Glutamatergic neuron (in vitro differentiated cells): ENCODE measurements at regions not wholly inside any gene's neighbourhood (a gene's known extent, or its start where the extent isn't known, plus 50 kb on each side); places are given as distances from the start of the nearest gene placed in this dataset.

Experiments used
- DNase-seq: peaks from one replicate; pipeline ENCODE4 v3.0.0; 2022
- H3K27ac Mint-ChIP-seq: one replicate; pipeline ENCODE4 v1.8.0; 2020; ENCODE audit warnings: mild to moderate bottlenecking, mixed read lengths, inconsistent platforms; ENCODE audit not compliant: unreplicated experiment
- H3K27me3 Mint-ChIP-seq: one replicate; pipeline ENCODE4 v1.8.0; 2020; ENCODE audit warnings: mild to moderate bottlenecking, moderate library complexity, mixed read lengths, inconsistent platforms; ENCODE audit not compliant: unreplicated experiment
- H3K36me3 Mint-ChIP-seq: one replicate; pipeline ENCODE4 v1.8.0; 2020; ENCODE audit warnings: mild to moderate bottlenecking, mixed read lengths, inconsistent platforms; ENCODE audit not compliant: unreplicated experiment
- H3K4me1 Mint-ChIP-seq: one replicate; pipeline ENCODE4 v1.8.0; 2020; ENCODE audit warnings: mild to moderate bottlenecking, low read depth, mixed read lengths, inconsistent platforms; ENCODE audit not compliant: unreplicated experiment
- H3K4me3 Mint-ChIP-seq: one replicate; pipeline ENCODE4 v1.8.0; 2020; ENCODE audit warnings: mild to moderate bottlenecking, mixed read lengths, inconsistent platforms; ENCODE audit not compliant: unreplicated experiment
- H3K9me3 Mint-ChIP-seq: one replicate; pipeline ENCODE4 v1.8.0; 2020; ENCODE audit warnings: mild to moderate bottlenecking, moderate library complexity, mixed read lengths, inconsistent platforms; ENCODE audit not compliant: unreplicated experiment
- CTCF ChIP-seq: fragments of 200-600 bp; sonication (generic); IDR thresholded peaks from one replicate; pipeline ENCODE4 v1.5.0; 2021; ENCODE audit not compliant: partially characterized antibody, unreplicated experiment

GRCh38 chr12:125530201-125530600, 465.0 kb downstream of the AACS start:
- DNase-seq, result no peak
- Mint-ChIP-seq H3K4me3 (no peak overlapping the region), H3K27ac (no peak overlapping the region), H3K9me3 (no peaks in the 10 kb centered on the region), H3K36me3 (no peaks in the 10 kb centered on the region), H3K27me3 (no peaks in the 10 kb centered on the region), H3K4me1 (peaks cover 2% of the 10 kb centered on the region)
- no peak for TF ChIP-seq CTCF

- no peak for TF ChIP-seq CTCF
- H3K4me3 Mint-ChIP-seq, result no peak overlapping the region
- no peaks in the 10 kb centered on the region for H3K27me3 Mint-ChIP-seq
- no peak for DNase-seq
- H3K36me3 Mint-ChIP-seq, result no peaks in the 10 kb centered on the region
- no peaks in the 10 kb centered on the region for H3K9me3 Mint-ChIP-seq
- no peak overlapping the region for H3K27ac Mint-ChIP-seq
- H3K4me1 Mint-ChIP-seq, result peaks cover 2% of the 10 kb centered on the region
Measured at GRCh38 chr12:125530876-125531275, 465.6 kb downstream of the AACS start.

- no peaks in the 10 kb centered on the region for H3K9me3 Mint-ChIP-seq
- TF ChIP-seq CTCF, result no peak
- no peak overlapping the region for H3K4me3 Mint-ChIP-seq
- no peak for DNase-seq
- H3K36me3 Mint-ChIP-seq, result no peaks in the 10 kb centered on the region
- no peaks in the 10 kb centered on the region for H3K27me3 Mint-ChIP-seq
- no peak overlapping the region for H3K27ac Mint-ChIP-seq
- peaks cover 2% of the 10 kb centered on the region for H3K4me1 Mint-ChIP-seq
Measured at GRCh38 chr12:125531574-125531973, 466.3 kb downstream of the AACS start.

- Mint-ChIP-seq H3K36me3 (no peaks in the 10 kb centered on the region), H3K27me3 (no peaks in the 10 kb centered on the region), H3K27ac (no peak overlapping the region), H3K9me3 (no peaks in the 10 kb centered on the region), H3K4me3 (no peak overlapping the region), H3K4me1 (peaks cover 2% of the 10 kb centered on the region)
- peak; percentile 90 for DNase-seq
- TF ChIP-seq CTCF, result peak; percentile 89
Measured at GRCh38 chr12:125533434-125534029, 468.3 kb downstream of the AACS start.

- Mint-ChIP-seq H3K27ac (no peak overlapping the region), H3K27me3 (no peaks in the 10 kb centered on the region), H3K9me3 (no peaks in the 10 kb centered on the region), H3K4me3 (no peak overlapping the region), H3K36me3 (peaks cover 4% of the 10 kb centered on the region), H3K4me1 (no peaks in the 10 kb centered on the region)
- no peak for TF ChIP-seq CTCF
- no peak for DNase-seq
Measured at GRCh38 chr12:125538401-125539199, 473.4 kb downstream of the AACS start.
